ES-I3 (cell line): ENCODE measurements at regions not wholly inside any gene's neighbourhood (a gene's known extent, or its start where the extent isn't known, plus 50 kb on each side); places are given as distances from the start of the nearest gene placed in this dataset.

ENCODE experiments used
- H3K36me3 ChIP-seq: 2 replicates; pipeline ENCODE4 v1.6.1; 2013; ENCODE audit warnings: mild to moderate bottlenecking, low read length, control low read depth, moderate library complexity; ENCODE audit not compliant: insufficient read depth
- H3K4me1 ChIP-seq: 2 replicates; pipeline ENCODE4 v1.6.1; 2013; ENCODE audit warnings: mild to moderate bottlenecking, control low read depth, low read length; ENCODE audit not compliant: insufficient read depth
- H3K9ac ChIP-seq: 2 replicates; pipeline ENCODE4 v1.6.1; 2013; ENCODE audit warnings: low read depth, mild to moderate bottlenecking, low read length, moderate library complexity
- H3K9me3 ChIP-seq: 2 replicates; pipeline ENCODE4 v1.6.1; 2013; ENCODE audit warnings: mild to moderate bottlenecking, low read length, moderate library complexity; ENCODE audit not compliant: control insufficient read depth, insufficient read depth

DNA sequence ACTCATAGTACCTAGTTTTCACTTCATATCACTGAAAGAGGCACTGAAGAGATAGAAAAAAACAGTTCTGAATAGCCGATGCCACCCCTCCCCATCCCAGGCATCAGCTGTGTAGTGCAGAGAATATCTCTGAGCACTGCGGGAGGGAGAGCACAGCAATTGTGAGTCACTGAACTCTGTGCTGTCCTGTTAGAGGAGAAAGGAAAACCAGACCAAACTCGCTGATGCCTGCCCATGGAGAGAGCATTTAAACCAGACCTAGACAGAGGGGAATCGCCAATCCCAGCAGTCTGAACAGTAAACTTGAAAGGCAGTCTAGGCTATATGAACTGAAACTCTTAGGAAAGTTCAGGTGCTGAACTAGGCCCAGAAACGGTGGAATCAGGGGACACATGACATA lies 120.1 kb upstream of the SLC30A5 start:
- H3K9me3 ChIP-seq: no peaks in the 10 kb centered on the region
- H3K9ac ChIP-seq: no peak overlapping the region
- no peaks in the 10 kb centered on the region for H3K36me3 ChIP-seq
- no peaks in the 10 kb centered on the region for H3K4me1 ChIP-seq

GRCh38 chr5:68983043-68983442 lies 110.8 kb upstream of the SLC30A5 start:
- Histone ChIP-seq H3K4me1 (no peaks in the 10 kb centered on the region), H3K36me3 (no peaks in the 10 kb centered on the region), H3K9ac (no peak overlapping the region), H3K9me3 (no peaks in the 10 kb centered on the region)

- Histone ChIP-seq H3K36me3 (no peaks in the 10 kb centered on the region), H3K4me1 (no peaks in the 10 kb centered on the region), H3K9ac (no peak overlapping the region), H3K9me3 (no peaks in the 10 kb centered on the region)
These were observed 109.9 kb upstream of the SLC30A5 start for GRCh38 chr5:68983959-68984358.

GRCh38 chr5:68991279-68992084 lies 102.3 kb upstream of the SLC30A5 start:
- Histone ChIP-seq H3K9me3 (no peaks in the 10 kb centered on the region), H3K4me1 (no peaks in the 10 kb centered on the region), H3K36me3 (no peaks in the 10 kb centered on the region), H3K9ac (no peak overlapping the region)

- no peaks in the 10 kb centered on the region for H3K4me1 ChIP-seq
- H3K36me3 ChIP-seq: no peaks in the 10 kb centered on the region
- no peak overlapping the region for H3K9ac ChIP-seq
- no peaks in the 10 kb centered on the region for H3K9me3 ChIP-seq
These were observed 99.2 kb upstream of the SLC30A5 start for GRCh38 chr5:68994645-68995044.

DNA sequence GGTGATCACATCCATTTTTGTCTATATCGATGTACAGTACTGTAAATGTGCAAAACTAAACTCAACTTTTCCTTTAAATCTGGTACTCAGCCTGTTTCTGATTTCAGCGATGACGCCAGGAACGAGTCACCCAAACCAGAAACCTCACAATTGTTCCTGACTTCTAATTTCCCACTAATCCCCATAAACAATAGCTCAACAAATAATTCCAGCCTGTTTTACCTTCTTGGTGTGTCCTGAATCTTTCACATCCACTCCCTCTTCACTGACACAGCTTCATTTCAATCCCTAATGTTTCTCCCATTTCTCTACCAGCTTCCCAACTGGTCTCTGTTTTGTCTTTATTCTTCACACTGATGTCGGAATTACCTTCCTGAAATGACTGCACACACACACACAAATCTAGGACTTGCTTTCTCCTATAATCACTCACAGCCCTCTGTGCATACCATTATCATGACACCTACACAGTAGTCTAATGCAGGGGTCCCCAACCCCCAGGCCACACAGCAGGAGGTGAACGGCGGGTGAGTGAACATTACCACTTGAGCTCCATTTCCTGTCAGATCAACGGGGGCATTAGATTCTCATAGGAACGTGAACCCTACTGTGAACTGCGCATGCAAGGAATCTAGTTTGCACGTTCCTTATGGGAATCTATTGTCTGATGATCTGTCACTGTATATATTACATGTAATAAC lies 97.8 kb upstream of the SLC30A5 start:
- Histone ChIP-seq H3K9ac (no peak overlapping the region), H3K4me1 (no peaks in the 10 kb centered on the region), H3K36me3 (no peaks in the 10 kb centered on the region), H3K9me3 (no peaks in the 10 kb centered on the region)

DNA sequence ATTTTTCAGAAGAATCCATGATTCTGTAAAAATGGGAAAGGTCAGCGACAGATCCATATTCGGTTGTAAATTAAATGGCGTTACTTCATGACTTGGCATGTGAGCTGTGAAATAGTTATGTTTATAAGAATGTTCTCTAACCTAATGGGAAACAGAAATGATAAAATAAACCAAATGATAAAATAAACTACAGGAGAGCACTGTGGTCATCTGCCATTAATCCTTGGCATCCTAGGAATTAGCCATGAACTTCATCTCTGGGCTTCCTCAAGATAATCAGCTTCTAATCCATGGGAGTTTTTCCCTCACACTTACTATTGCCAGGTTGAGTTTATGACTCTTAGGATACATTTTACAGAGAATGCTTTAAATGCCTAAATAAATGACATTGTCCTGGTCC lies 94.6 kb upstream of the SLC30A5 start:
- H3K36me3 ChIP-seq: no peaks in the 10 kb centered on the region
- no peaks in the 10 kb centered on the region for H3K9me3 ChIP-seq
- no peak overlapping the region for H3K9ac ChIP-seq
- H3K4me1 ChIP-seq: no peaks in the 10 kb centered on the region

DNA sequence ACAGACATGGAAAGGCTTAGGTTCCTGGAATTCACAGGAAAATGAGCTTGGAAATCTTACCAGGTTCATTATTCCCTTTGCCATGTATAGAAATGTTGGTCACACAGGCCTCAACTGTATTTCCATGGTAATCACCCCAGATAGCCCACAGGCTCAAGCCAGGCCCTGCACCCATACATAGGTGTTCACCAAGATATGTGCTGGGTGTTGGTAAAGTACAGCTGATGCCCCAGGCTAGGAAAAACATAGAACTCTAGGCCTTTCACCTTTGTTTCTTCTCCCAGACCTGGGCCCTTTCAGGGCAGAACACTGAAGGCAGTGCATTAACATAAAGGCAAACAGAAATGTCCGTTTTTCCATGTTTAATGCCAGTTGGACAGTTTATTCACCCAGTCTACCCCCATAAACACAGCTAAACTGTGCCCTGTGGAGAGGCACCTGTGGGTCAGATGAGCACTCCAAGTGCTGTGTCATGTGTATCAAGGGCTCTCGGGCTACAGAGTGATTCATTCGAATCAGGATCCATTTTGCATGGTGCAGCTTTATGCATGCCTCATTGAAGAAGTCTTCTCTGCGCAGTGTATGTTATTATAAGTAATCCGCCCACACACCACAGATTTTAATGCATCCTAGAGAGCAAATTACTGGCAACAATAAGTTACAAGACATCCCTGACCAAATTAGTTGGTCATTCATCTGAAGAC lies 93.4 kb upstream of the SLC30A5 start:
- Histone ChIP-seq H3K4me1 (no peaks in the 10 kb centered on the region), H3K9me3 (no peaks in the 10 kb centered on the region), H3K9ac (no peak overlapping the region), H3K36me3 (no peaks in the 10 kb centered on the region)

DNA sequence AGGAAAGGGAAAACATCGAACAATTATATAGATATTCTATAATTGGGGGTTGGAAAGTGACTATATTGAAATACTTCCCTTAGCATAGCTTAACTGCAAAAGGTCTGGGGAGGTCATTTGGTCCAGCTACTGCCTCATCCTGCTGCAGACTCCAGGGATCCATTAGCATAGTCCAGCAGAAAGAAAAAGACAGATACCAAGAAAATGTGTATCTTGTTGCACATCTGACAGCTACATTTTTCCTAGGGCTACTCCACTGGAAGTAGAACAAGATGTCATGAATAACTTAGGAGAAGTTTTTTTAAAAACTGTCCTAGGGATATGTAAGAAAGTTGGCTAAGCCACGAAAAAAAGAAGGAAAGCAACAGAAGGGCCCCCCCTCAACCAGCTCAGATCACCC lies 92.9 kb upstream of the SLC30A5 start:
- H3K36me3 ChIP-seq: no peaks in the 10 kb centered on the region
- no peak overlapping the region for H3K9ac ChIP-seq
- H3K9me3 ChIP-seq: no peaks in the 10 kb centered on the region
- no peaks in the 10 kb centered on the region for H3K4me1 ChIP-seq

DNA sequence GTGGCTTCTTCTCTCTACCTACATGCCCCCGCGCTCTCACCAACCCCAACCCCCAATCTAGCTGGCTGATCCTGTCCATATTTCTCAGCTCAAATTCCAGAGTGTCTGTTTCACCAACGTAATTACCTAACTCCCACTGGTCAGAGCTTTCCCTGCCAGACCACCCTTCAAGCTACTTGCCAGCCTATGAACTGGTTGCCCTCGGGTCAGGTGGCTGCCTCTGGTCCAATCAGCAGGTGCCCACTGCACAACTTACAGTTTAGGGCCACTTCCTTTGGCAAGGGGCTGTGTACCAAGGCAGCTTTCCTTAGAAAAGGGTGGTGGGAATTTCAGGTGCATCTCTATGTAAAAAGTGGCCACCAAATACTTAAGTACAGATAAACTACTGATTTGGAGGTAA lies 92.2 kb upstream of the SLC30A5 start:
- H3K4me1 ChIP-seq: no peaks in the 10 kb centered on the region
- H3K9ac ChIP-seq: no peak overlapping the region
- no peaks in the 10 kb centered on the region for H3K9me3 ChIP-seq
- no peaks in the 10 kb centered on the region for H3K36me3 ChIP-seq

DNA sequence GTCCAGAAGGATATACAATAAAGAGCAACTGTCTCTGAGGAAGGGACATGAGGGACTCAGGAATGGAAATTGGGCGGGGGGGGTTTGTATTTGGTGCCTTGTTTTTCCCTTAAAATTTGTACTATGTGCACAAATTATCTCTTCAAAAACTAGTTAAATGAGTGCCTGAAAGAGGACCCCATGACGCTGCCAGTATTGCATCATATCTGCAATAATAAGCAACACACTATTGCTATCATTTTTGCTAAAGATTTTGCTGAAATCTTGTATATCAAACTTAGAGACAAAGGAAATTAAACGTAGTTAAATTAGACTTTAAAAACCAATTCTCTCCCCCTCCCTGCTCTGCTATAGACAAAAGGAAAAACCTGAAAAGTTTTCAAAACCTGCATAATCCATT lies 89.7 kb upstream of the SLC30A5 start:
- Histone ChIP-seq H3K9ac (no peak overlapping the region), H3K36me3 (no peaks in the 10 kb centered on the region)

DNA sequence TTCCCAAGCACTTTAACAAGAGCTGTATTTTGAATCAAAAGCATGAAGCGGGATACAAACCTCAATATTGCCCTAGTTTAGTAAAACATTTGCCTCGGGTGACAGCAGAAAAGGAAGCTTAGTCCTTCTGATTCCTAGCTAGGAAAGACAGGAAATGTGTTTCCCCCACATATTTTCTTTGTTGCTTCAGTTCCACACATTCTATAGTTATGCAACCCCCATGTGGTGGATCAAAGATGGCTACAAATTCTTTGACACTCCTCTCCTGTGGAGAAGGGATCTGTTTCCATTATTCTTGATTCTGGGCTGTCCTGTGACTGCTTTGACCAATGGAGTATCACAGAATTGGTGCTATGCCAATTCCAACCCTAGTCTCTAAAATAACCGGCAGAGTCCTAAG lies 89.1 kb upstream of the SLC30A5 start:
- Histone ChIP-seq H3K36me3 (no peaks in the 10 kb centered on the region), H3K9me3 (no peaks in the 10 kb centered on the region), H3K9ac (no peak overlapping the region), H3K4me1 (no peaks in the 10 kb centered on the region)

More for the DNA sequence above, 89.7 kb upstream of the SLC30A5 start:
- no peaks in the 10 kb centered on the region for H3K9me3 ChIP-seq
- no peaks in the 10 kb centered on the region for H3K4me1 ChIP-seq

DNA sequence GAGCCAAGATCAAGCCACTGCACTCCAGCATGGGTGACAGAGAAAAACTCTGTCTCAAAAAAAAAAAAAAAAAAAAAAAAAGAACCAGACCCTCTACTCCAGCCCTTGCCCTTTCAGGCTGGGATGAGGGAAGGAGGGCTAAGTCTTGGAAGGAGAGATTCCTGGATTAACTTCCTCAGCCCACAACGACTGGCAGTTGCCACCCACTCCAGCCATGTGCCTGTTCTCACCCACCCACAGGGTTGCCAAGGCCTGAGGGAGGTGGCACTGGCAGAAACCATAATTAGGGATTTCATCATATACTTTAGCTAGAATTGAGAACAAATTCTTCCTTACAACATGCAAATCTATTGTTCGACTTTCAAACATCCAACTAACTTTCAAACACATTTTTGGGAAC lies 87.8 kb upstream of the SLC30A5 start:
- no peak overlapping the region for H3K9ac ChIP-seq
- H3K4me1 ChIP-seq: no peaks in the 10 kb centered on the region
- H3K9me3 ChIP-seq: no peaks in the 10 kb centered on the region
- no peaks in the 10 kb centered on the region for H3K36me3 ChIP-seq

- no peaks in the 10 kb centered on the region for H3K4me1 ChIP-seq
- no peaks in the 10 kb centered on the region for H3K9me3 ChIP-seq
- no peaks in the 10 kb centered on the region for H3K36me3 ChIP-seq
- H3K9ac ChIP-seq: no peak overlapping the region
These were observed 86.7 kb upstream of the SLC30A5 start for GRCh38 chr5:69007163-69007562.
